ENCODE measurements at regions not wholly inside any gene's neighbourhood (a gene's known extent, or its start where the extent isn't known, plus 50 kb on each side); places are given as distances from the start of the nearest gene placed in this dataset.
"Not testable (repeated sequence)": the region's sequence is repeated elsewhere in the genome, so short reads cannot be mapped to it uniquely, and the experiment has no call there.

DNA sequence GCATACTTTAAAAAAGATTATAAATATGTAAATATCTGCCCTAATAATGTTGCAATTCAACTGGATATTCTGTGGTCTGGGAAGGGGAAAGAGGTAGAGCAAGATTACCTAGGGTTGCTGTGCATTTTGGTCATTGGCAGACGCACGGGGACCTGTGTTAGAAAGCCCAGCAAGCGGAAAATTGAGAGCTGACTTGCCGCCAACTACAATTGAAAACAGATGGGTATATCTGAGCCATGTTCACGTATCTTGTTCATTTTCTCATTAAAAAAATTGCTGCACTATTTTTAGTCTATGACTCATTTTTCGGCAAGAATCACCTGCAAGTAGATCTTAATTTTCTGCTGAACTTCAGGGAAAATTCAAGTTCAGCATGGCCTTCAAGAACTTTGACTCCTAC lies 308.5 kb upstream of the TMTC4 start:
- CTCF ChIA-PET, result no interaction called here
- no peak overlapping the region for H3K4me3 ChIP-seq (ENCODE audit: low read depth, low read length)
- TF ChIP-seq, protein P1, sequence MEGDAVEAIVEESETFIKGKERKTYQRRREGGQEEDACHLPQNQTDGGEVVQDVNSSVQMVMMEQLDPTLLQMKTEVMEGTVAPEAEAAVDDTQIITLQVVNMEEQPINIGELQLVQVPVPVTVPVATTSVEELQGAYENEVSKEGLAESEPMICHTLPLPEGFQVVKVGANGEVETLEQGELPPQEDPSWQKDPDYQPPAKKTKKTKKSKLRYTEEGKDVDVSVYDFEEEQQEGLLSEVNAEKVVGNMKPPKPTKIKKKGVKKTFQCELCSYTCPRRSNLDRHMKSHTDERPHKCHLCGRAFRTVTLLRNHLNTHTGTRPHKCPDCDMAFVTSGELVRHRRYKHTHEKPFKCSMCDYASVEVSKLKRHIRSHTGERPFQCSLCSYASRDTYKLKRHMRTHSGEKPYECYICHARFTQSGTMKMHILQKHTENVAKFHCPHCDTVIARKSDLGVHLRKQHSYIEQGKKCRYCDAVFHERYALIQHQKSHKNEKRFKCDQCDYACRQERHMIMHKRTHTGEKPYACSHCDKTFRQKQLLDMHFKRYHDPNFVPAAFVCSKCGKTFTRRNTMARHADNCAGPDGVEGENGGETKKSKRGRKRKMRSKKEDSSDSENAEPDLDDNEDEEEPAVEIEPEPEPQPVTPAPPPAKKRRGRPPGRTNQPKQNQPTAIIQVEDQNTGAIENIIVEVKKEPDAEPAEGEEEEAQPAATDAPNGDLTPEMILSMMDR (IDR thresholded peaks at IDR 0.05; ENCODE audit: insufficient read depth, low read length, missing control alignments), result no peak
- DNase-seq (ENCODE audit: low read depth, low spot score), result no peak
- POLR2A ChIA-PET, result no interaction called here

DNA sequence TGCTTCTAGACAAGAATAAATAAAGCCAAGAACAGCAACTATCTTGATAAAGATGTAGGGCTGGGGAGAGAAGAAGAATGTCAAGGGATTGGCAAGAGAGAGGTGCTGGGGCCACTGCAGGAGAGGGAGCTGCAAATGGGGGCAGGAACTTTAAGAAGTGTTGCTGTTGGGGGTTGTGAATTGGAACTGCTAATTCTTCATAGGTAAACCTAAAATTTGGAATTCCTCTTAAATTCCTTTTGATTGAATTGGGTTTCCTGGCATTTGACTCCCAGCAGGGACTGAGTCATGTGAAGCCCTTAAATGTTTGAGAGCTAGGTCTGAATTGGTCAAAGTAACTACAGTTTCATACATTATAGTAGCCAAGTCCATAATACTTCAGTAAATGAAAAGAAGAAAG lies 305.6 kb upstream of the TMTC4 start:
- CTCF ChIA-PET, result interaction anchor here (1.8 kb wide), 1 partner anchor 392 kb away, joined by 4 read pairs; the partner anchor contains the start of gene GGACT
- POLR2A ChIA-PET, result no interaction called here
- no peak for DNase-seq (ENCODE audit: low read depth, low spot score)
- H3K4me3 ChIP-seq (ENCODE audit: low read depth, low read length), result no peak overlapping the region
- TF ChIP-seq, protein P1 (IDR thresholded peaks at IDR 0.05; ENCODE audit: insufficient read depth, low read length, missing control alignments), result no peak

DNA sequence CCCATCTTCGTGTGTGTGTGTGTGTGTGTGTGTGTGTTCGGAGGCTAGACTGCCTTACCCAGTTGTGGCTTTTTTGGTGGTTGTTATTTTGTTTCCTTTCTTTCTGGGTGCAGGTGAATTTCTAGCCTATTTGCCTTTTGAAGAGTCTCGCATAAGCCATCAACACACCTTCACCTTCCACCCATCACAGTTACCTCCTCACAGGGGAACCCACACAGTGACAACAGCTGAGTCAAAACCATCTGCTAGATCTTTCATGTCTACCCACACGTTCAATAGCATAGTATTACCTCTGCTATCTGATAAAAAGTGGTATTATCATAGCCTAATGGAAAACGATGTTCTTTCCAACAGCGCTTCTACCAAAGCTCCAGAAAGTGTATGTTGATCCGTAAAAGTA lies 303.2 kb upstream of the TMTC4 start:
- no peak for DNase-seq (ENCODE audit: low read depth, low spot score)
- TF ChIP-seq, protein P1 (IDR thresholded peaks at IDR 0.05; ENCODE audit: insufficient read depth, low read length, missing control alignments), result no peak
- CTCF ChIA-PET, result interaction anchor here (1.2 kb wide), 1 partner anchor 36 kb away, joined by 3 read pairs; no protein-coding TSS in a partner anchor
- no peak overlapping the region for H3K4me3 ChIP-seq (ENCODE audit: low read depth, low read length)
- POLR2A ChIA-PET, result no interaction called here

DNA sequence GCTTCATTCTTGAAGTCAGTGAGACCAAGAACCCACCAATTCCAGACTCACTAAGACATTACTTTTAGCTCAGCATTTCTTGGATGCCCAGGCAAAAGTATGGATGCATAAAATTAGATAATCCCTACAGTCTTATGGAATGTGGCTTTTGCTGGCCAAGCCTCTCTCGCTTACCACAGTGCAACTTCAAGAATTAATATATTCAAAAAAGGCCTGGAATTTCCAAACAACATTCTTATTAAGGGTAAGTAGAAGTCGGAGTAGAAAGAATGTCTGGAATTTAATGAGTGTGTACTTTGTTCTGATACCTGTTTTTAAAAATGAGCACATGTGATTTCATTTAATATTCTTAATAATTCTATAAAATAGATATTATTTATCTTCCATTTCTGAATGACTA lies 302.4 kb upstream of the TMTC4 start:
- no peak for DNase-seq (ENCODE audit: low read depth, low spot score)
- H3K4me3 ChIP-seq (ENCODE audit: low read depth, low read length), result no peak overlapping the region
- TF ChIP-seq, protein P1 (IDR thresholded peaks at IDR 0.05; ENCODE audit: insufficient read depth, low read length, missing control alignments), result no peak
- CTCF ChIA-PET, result no interaction called here
- POLR2A ChIA-PET, result no interaction called here

DNA sequence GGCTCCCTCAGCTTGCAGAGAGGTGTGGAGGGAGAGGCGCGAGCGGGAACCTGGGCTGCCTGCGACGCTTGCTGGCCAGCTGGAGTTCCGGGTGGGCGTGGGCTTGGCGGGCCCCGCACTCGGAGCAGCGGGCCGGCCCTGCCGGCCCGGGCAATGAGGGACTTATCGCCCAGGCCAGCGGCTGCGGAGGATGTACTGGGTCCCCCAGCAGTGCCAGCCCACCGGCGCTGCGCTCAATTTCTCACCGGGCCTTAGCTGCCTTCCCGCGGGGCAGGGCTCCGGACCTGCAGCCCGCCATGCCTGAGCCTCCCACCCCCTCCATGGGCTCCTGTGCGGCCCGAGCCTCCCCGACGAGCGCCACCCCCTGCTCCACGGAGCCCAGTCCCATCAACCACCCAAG lies 301.1 kb upstream of the TMTC4 start:
- H3K4me3 ChIP-seq (ENCODE audit: low read depth, low read length); CTCF ChIA-PET; POLR2A ChIA-PET; DNase-seq (ENCODE audit: low read depth, low spot score): not testable (repeated sequence)

DNA sequence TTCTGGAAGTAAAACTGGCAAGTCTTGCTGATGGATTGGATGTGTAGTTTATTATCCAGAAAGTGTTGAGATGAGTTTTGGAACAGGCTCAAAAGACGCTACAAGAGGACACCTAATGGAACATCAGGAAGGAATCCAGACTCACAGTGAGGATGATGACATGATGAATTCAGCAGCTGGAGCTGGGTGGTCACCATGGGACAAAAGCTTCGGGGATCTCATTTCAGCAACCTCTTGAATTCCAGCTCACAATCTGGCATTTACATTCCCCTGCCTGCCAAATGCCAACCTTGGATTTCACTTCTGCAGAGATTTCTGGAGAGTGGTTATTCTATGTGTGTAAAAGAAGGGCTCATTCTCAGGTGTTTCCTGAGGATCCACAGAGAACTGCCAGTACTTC lies 288.0 kb upstream of the TMTC4 start:
- POLR2A ChIA-PET, result no interaction called here
- CTCF ChIA-PET, result no interaction called here
- no peak overlapping the region for H3K4me3 ChIP-seq (ENCODE audit: low read depth, low read length)
- no peak for DNase-seq (ENCODE audit: low read depth, low spot score)
- TF ChIP-seq, protein P1 (IDR thresholded peaks at IDR 0.05; ENCODE audit: insufficient read depth, low read length, missing control alignments), result no peak

DNA sequence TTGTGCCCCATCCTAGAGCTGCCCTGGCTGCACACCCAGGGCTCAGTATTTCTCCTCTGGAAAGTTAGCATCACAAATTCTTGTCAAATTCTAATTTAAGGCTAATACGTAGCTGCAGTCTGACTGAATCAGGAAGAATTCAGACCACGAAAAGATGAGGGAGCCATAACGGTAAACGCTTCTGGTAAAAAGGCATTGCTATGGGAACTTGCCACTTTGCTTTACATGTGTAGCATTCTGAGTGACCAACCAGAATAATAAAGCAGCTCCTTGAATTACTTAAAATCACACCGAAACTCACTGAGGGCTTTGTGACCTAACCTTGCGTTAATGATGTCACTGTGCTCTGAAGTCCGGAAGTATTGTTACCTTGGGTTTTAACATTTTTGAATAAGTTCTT lies 286.6 kb upstream of the TMTC4 start:
- no peak for DNase-seq (ENCODE audit: low read depth, low spot score)
- TF ChIP-seq, protein P1 (IDR thresholded peaks at IDR 0.05; ENCODE audit: insufficient read depth, low read length, missing control alignments), result no peak
- no peak overlapping the region for H3K4me3 ChIP-seq (ENCODE audit: low read depth, low read length)
- POLR2A ChIA-PET, result no interaction called here
- CTCF ChIA-PET, result no interaction called here

Measured in AG04449 (cell line).